Fibroblast of lung (primary cell): ENCODE measurements at regions not wholly inside any gene's neighbourhood (a gene's known extent, or its start where the extent isn't known, plus 50 kb on each side); places are given as distances from the start of the nearest gene placed in this dataset.

ENCODE experiments used
- CTCF ChIP-seq, 2 donors: IDR thresholded peaks in 1 of 2; conservative IDR thresholded peaks in 1 of 2; 1 replicate in 1 of 2; 2 replicates in 1 of 2; pipeline ENCODE4 v1.5.1; 2011 to 2012; ENCODE audit warnings: low read length in 2 of 2, control low read depth in 1 of 2, inconsistent platforms in 1 of 2, low read depth in 1 of 2, mild to moderate bottlenecking in 1 of 2
- EZH2 ChIP-seq: IDR thresholded peaks from 2 replicates; pipeline ENCODE4 v1.5.1; 2012; ENCODE audit warnings: low read length, control low read depth, mild to moderate bottlenecking; ENCODE audit errors: missing control alignments

GRCh38 chr22:27370987-27371386, 430.6 kb downstream of the MN1 start:
- TF ChIP-seq CTCF (conservative IDR thresholded peaks at IDR 0.05 in 1 of 2, IDR thresholded peaks at IDR 0.05 in 1 of 2; ENCODE audit: low read depth in 1 of 2, low read length in 2 of 2), result no peak
- TF ChIP-seq EZH2, result no peak
